Neural crest cell (in vitro differentiated cells): ENCODE measurements at regions not wholly inside any gene's neighbourhood (a gene's known extent, or its start where the extent isn't known, plus 50 kb on each side); places are given as distances from the start of the nearest gene placed in this dataset.

Source experiments
- DNase-seq: peaks from one replicate; pipeline ENCODE4 v3.0.0; 2021; ENCODE audit warnings: low read depth, mixed read lengths, low spot score
- H3K27ac Mint-ChIP-seq: one replicate; pipeline ENCODE4 v1.8.0; 2021; ENCODE audit warnings: mild to moderate bottlenecking, mixed read lengths; ENCODE audit not compliant: unreplicated experiment
- H3K27me3 Mint-ChIP-seq: 2 replicates; pipeline ENCODE4 v1.8.0; 2021; ENCODE audit warnings: low read depth, mild to moderate bottlenecking, mixed read lengths
- H3K36me3 Mint-ChIP-seq: 2 replicates; pipeline ENCODE4 v1.8.0; 2021; ENCODE audit warnings: low read depth, mild to moderate bottlenecking, mixed read lengths
- H3K4me1 Mint-ChIP-seq: 2 replicates; pipeline ENCODE4 v1.8.0; 2021; ENCODE audit warnings: mixed read lengths
- H3K4me3 Mint-ChIP-seq: one replicate; pipeline ENCODE4 v1.8.0; 2021; ENCODE audit warnings: mild to moderate bottlenecking, mixed read lengths
- H3K9me3 Mint-ChIP-seq: 2 replicates; pipeline ENCODE4 v1.8.0; 2021; ENCODE audit warnings: mixed read lengths
- CTCF ChIP-seq: fragments of 200-600 bp; sonication (generic); conservative IDR thresholded peaks from 2 replicates; pipeline ENCODE4 v1.5.0; 2021; ENCODE audit warnings: antibody characterized with exemption, mild to moderate bottlenecking

GRCh38 chr18:45467293-45467692 lies 148.0 kb upstream of the SLC14A2 start:
- peaks cover 6% of the 10 kb centered on the region for H3K4me1 Mint-ChIP-seq
- no peaks in the 10 kb centered on the region for H3K9me3 Mint-ChIP-seq
- H3K36me3 Mint-ChIP-seq = no peaks in the 10 kb centered on the region
- no peaks in the 10 kb centered on the region for H3K27me3 Mint-ChIP-seq
- no peak overlapping the region for H3K4me3 Mint-ChIP-seq
- DNase-seq = no peak
- H3K27ac Mint-ChIP-seq = no peak overlapping the region
- TF ChIP-seq CTCF = no peak

- DNase-seq = no peak
- H3K36me3 Mint-ChIP-seq = no peaks in the 10 kb centered on the region
Observed at GRCh38 chr18:45467945-45468344, 147.3 kb upstream of the SLC14A2 start.

GRCh38 chr18:45478889-45479288 lies 136.4 kb upstream of the SLC14A2 start:
- no peak for TF ChIP-seq CTCF
- no peak overlapping the region for H3K4me3 Mint-ChIP-seq

More at GRCh38 chr18:45467945-45468344, 147.3 kb upstream of the SLC14A2 start:
- Mint-ChIP-seq H3K27me3 (no peaks in the 10 kb centered on the region), H3K9me3 (no peaks in the 10 kb centered on the region), H3K4me3 (no peak overlapping the region), H3K4me1 (peaks cover 6% of the 10 kb centered on the region), H3K27ac (no peak overlapping the region)
- no peak for TF ChIP-seq CTCF

GRCh38 chr18:45480219-45481015 lies 134.9 kb upstream of the SLC14A2 start:
- Mint-ChIP-seq H3K36me3 (no peaks in the 10 kb centered on the region), H3K4me1 (no peaks in the 10 kb centered on the region), H3K9me3 (peaks cover 10% of the 10 kb centered on the region), H3K27ac (no peak overlapping the region), H3K4me3 (no peak overlapping the region), H3K27me3 (no peaks in the 10 kb centered on the region)
- TF ChIP-seq CTCF = no peak
- DNase-seq = no peak

More at GRCh38 chr18:45478889-45479288, 136.4 kb upstream of the SLC14A2 start:
- Mint-ChIP-seq H3K4me1 (no peaks in the 10 kb centered on the region), H3K27ac (no peak overlapping the region), H3K27me3 (no peaks in the 10 kb centered on the region), H3K9me3 (peaks cover 14% of the 10 kb centered on the region), H3K36me3 (peaks cover 7% of the 10 kb centered on the region)
- no peak for DNase-seq

- Mint-ChIP-seq H3K9me3 (peaks cover 5% of the 10 kb centered on the region), H3K36me3 (no peaks in the 10 kb centered on the region), H3K4me1 (peaks cover 13% of the 10 kb centered on the region), H3K27me3 (no peaks in the 10 kb centered on the region), H3K4me3 (no peak overlapping the region), H3K27ac (no peak overlapping the region)
- DNase-seq = no peak
- TF ChIP-seq CTCF = no peak
Observed at GRCh38 chr18:45481821-45482220, 133.5 kb upstream of the SLC14A2 start.
